22Rv1 (cell line): ENCODE measurements at regions not wholly inside any gene's neighbourhood (a gene's known extent, or its start where the extent isn't known, plus 50 kb on each side); places are given as distances from the start of the nearest gene placed in this dataset.

Experiments used
- ZFX ChIP-seq: fragments of 450-650 bp; IDR thresholded peaks from 2 replicates; pipeline ENCODE4 v1.6.1; 2017; ENCODE audit warnings: antibody characterized with exemption, borderline replicate concordance
- TF ChIP-seq, protein P1 (sequence below): fragments of 450-650 bp; IDR thresholded peaks from 2 replicates; pipeline ENCODE4 v1.5.1; 2017; ENCODE audit warnings: mild to moderate bottlenecking

DNA sequence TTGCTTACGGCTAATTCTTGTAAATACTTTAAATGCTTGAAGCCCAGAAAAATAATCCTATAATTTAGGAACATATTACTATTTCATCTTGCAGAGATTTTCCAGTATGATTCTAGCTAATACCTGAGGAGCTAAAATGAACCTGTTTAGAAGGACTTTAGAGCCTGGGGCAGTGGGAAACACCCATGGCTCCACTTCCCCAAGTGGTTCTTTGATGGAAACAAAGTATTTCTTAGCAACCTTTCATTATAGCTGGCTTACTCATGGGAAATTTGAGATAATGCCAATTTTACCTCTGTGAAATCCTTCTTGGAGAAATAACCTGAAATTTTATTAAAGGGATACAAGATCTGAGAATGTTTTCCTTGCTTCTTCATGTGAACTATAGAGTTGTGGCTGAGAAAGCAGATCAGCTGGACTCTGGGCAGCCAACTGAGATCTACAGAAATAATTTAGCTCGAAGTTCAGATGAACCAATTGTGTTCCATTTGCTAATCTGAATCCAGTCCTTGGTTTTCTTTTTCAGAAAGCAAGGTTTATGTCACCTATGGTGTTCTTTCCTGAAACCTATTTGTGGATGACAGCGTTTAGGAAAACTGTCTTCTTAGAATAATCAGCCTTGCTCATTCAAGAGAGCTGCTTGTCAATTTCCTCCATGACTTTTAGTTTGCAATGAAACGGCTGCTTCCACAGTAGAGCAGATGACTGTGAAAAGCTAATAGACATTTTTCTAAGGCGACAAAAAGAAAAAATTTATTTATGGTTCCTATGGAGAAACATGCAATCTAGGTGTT is 141.8 kb upstream of the CPM start:
- TF ChIP-seq, protein P1, sequence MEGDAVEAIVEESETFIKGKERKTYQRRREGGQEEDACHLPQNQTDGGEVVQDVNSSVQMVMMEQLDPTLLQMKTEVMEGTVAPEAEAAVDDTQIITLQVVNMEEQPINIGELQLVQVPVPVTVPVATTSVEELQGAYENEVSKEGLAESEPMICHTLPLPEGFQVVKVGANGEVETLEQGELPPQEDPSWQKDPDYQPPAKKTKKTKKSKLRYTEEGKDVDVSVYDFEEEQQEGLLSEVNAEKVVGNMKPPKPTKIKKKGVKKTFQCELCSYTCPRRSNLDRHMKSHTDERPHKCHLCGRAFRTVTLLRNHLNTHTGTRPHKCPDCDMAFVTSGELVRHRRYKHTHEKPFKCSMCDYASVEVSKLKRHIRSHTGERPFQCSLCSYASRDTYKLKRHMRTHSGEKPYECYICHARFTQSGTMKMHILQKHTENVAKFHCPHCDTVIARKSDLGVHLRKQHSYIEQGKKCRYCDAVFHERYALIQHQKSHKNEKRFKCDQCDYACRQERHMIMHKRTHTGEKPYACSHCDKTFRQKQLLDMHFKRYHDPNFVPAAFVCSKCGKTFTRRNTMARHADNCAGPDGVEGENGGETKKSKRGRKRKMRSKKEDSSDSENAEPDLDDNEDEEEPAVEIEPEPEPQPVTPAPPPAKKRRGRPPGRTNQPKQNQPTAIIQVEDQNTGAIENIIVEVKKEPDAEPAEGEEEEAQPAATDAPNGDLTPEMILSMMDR: no peak
- no peak for TF ChIP-seq ZFX
